Muscle of leg (tissue), 3 donors: ENCODE measurements at regions not wholly inside any gene's neighbourhood (a gene's known extent, or its start where the extent isn't known, plus 50 kb on each side); places are given as distances from the start of the nearest gene placed in this dataset.

Experiments used
- DNase-seq: peaks from one replicate; pipeline ENCODE4 v3.0.0; 2013
- H3K27ac ChIP-seq: one replicate; pipeline ENCODE4 v1.5.1; 2013; ENCODE audit warnings: mild to moderate bottlenecking, low read length, control low read depth
- H3K27me3 ChIP-seq: one replicate; pipeline ENCODE4 v1.6.1; 2013; ENCODE audit warnings: low read length; ENCODE audit not compliant: control insufficient read depth, insufficient read depth
- H3K36me3 ChIP-seq: one replicate; pipeline ENCODE4 v1.6.1; 2013; ENCODE audit warnings: low read length; ENCODE audit not compliant: control insufficient read depth, insufficient read depth
- H3K4me1 ChIP-seq: one replicate; pipeline ENCODE4 v1.6.1; 2013; ENCODE audit warnings: low read length; ENCODE audit not compliant: control insufficient read depth, insufficient read depth
- H3K4me3 ChIP-seq: one replicate; pipeline ENCODE4 v1.5.1; 2013; ENCODE audit warnings: low read length, control low read depth
- H3K9me3 ChIP-seq: replicated peaks from 2 replicates; pipeline ENCODE4 v1.6.1; 2013; ENCODE audit warnings: low read depth, low read length; ENCODE audit not compliant: control insufficient read depth
- WGBS: methylation state at CpG from one replicate; pipeline ENCODE4 v1.1.5; 2013; ENCODE audit warnings: missing lambda C conversion rate; ENCODE audit not compliant: insufficient coverage; 5-methylcytosine and 5-hydroxymethylcytosine counted together

DNA sequence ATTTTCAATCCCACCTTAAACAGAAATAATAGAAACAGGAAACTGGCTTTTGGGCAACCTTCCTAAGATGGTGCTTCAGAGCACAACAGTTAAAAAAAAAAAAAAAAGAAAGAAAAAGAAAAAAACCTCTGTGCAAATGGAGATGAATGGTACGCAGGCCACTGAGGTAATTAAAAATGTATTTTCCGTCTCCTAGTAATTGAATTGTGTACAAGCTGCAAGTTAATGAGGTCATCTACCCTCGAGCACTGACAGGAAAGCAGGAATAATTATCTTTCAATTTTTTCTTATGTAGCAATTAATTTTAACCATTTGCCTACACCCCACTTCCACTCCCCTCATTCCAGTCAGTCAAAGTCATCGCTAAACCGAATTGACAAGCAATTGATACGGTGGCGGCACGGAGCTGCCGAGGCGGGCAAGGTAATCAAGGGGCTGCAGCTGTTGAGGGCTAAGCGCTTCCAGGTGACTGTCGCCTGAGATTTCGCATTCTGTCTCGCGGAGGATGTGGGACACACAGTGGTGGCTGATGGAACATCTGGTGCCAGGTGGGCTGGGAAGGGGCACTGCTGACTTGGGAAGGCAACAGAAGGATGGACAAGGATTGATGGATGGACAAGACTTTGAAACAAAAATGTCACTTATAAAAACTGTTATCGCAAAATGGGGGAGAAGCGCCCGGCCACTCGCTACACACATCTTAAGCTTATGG is 109.4 kb downstream of the RCN1 start:
- DNase-seq = no peak
- Histone ChIP-seq H3K27ac (no peak overlapping the region), H3K36me3 (no peaks in the 10 kb centered on the region), H3K4me1 (no peaks in the 10 kb centered on the region), H3K9me3 (no peaks in the 10 kb centered on the region), H3K27me3 (no peaks in the 10 kb centered on the region), H3K4me3 (no peak overlapping the region)
- 36% methylated on average over 12 of the region's 19 CpGs for WGBS

GRCh38 chr11:32204751-32205150 is 113.9 kb downstream of the RCN1 start:
- Histone ChIP-seq H3K4me3 (no peak overlapping the region), H3K36me3 (no peaks in the 10 kb centered on the region), H3K9me3 (no peaks in the 10 kb centered on the region), H3K27me3 (peaks cover 2% of the 10 kb centered on the region), H3K27ac (no peak overlapping the region), H3K4me1 (no peaks in the 10 kb centered on the region)
- DNase-seq = no peak
- 80% methylated on average over 4 of the region's 5 CpGs for WGBS

DNA sequence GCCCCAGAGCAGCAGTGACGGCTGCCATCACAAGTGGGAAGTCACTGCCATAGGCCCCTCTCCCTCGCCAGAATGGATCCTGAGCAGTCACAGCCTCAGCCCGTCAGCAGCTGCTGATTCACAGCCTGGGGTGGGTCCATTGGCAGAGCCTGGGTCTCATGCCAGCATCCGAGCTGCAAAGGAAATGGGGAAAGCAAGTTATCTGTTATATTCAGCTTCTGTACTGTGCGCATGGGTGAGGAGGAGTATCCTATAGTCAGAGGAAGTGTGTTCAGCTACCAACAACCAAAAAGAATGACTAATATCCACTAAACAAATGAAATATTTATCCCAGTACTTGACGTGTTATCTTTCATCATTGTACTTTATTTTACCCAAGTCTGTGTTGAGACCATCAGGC is 119.7 kb downstream of the RCN1 start:
- peaks cover 2% of the 10 kb centered on the region for H3K27me3 ChIP-seq
- no peak for DNase-seq
- H3K27ac ChIP-seq = no peak overlapping the region
- H3K4me3 ChIP-seq = no peak overlapping the region
- 47% methylated on average over 2 of the region's 6 CpGs for WGBS
- peaks cover 6% of the 10 kb centered on the region for H3K4me1 ChIP-seq
- H3K9me3 ChIP-seq = no peaks in the 10 kb centered on the region
- no peaks in the 10 kb centered on the region for H3K36me3 ChIP-seq

GRCh38 chr11:32213223-32213622 is 122.3 kb downstream of the RCN1 start:
- H3K4me1 ChIP-seq = peaks cover 6% of the 10 kb centered on the region
- peaks cover 2% of the 10 kb centered on the region for H3K27me3 ChIP-seq
- no peaks in the 10 kb centered on the region for H3K9me3 ChIP-seq
- no peak overlapping the region for H3K27ac ChIP-seq
- no peak overlapping the region for H3K4me3 ChIP-seq
- DNase-seq = peak; percentile 38
- 0% methylated on average over 1 of the region's 5 CpGs for WGBS
- H3K36me3 ChIP-seq = no peaks in the 10 kb centered on the region

- H3K36me3 ChIP-seq = no peaks in the 10 kb centered on the region
Observed at GRCh38 chr11:32215157-32215556, 124.3 kb downstream of the RCN1 start.

GRCh38 chr11:32216749-32217148 is 125.9 kb downstream of the RCN1 start:
- no peaks in the 10 kb centered on the region for H3K27me3 ChIP-seq
- H3K4me3 ChIP-seq = no peak overlapping the region
- H3K4me1 ChIP-seq = peaks cover 6% of the 10 kb centered on the region
- 82% methylated on average over 2 of the region's 4 CpGs for WGBS
- no peak for DNase-seq
- H3K9me3 ChIP-seq = no peaks in the 10 kb centered on the region
- no peak overlapping the region for H3K27ac ChIP-seq
- H3K36me3 ChIP-seq = no peaks in the 10 kb centered on the region

More at GRCh38 chr11:32215157-32215556, 124.3 kb downstream of the RCN1 start:
- H3K27me3 ChIP-seq = no peaks in the 10 kb centered on the region
- H3K4me1 ChIP-seq = peaks cover 6% of the 10 kb centered on the region
- H3K27ac ChIP-seq = no peak overlapping the region
- no peak for DNase-seq
- 63% methylated on average over 1 of the region's 1 CpG for WGBS
- H3K4me3 ChIP-seq = no peak overlapping the region
- H3K9me3 ChIP-seq = no peaks in the 10 kb centered on the region

GRCh38 chr11:32219320-32219719 is 128.4 kb downstream of the RCN1 start:
- no peak overlapping the region for H3K4me3 ChIP-seq
- WGBS = 76% methylated on average over 5 of the region's 7 CpGs
- no peak for DNase-seq

GRCh38 chr11:32221476-32222032 is 130.7 kb downstream of the RCN1 start:
- no peak overlapping the region for H3K27ac ChIP-seq
- H3K4me3 ChIP-seq = no peak overlapping the region
- no peaks in the 10 kb centered on the region for H3K27me3 ChIP-seq
- no peaks in the 10 kb centered on the region for H3K36me3 ChIP-seq
- no peaks in the 10 kb centered on the region for H3K9me3 ChIP-seq
- DNase-seq = no peak
- no peaks in the 10 kb centered on the region for H3K4me1 ChIP-seq
- 72% methylated on average over 8 of the region's 14 CpGs for WGBS

More at GRCh38 chr11:32219320-32219719, 128.4 kb downstream of the RCN1 start:
- H3K4me1 ChIP-seq = no peaks in the 10 kb centered on the region
- no peaks in the 10 kb centered on the region for H3K36me3 ChIP-seq
- H3K9me3 ChIP-seq = no peaks in the 10 kb centered on the region
- no peak overlapping the region for H3K27ac ChIP-seq
- H3K27me3 ChIP-seq = no peaks in the 10 kb centered on the region

DNA sequence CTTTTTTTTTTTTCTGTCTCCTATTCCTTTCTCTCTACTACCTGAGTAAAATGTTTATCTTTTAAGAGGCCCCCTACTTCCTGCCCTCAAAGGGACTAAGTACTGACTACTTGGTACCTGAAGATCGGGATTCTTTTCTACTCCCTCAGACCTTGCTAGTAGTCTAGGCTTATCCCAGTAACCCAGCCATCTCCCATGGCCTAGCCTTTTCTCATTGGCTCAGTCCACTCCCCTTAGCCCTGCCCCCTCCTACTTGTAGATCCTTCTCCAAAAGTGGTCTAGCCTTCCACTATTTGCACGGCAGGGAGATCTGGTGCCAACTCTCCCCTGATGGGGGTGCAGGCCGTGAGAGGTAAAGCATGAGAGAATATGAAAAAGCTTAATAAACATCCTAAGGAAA is 133.7 kb downstream of the RCN1 start:
- no peaks in the 10 kb centered on the region for H3K4me1 ChIP-seq
- H3K9me3 ChIP-seq = no peaks in the 10 kb centered on the region
- 64% methylated on average over 1 of the region's 3 CpGs for WGBS
- H3K4me3 ChIP-seq = no peak overlapping the region
- DNase-seq = no peak
- H3K27ac ChIP-seq = no peak overlapping the region
- no peaks in the 10 kb centered on the region for H3K27me3 ChIP-seq
- H3K36me3 ChIP-seq = no peaks in the 10 kb centered on the region

DNA sequence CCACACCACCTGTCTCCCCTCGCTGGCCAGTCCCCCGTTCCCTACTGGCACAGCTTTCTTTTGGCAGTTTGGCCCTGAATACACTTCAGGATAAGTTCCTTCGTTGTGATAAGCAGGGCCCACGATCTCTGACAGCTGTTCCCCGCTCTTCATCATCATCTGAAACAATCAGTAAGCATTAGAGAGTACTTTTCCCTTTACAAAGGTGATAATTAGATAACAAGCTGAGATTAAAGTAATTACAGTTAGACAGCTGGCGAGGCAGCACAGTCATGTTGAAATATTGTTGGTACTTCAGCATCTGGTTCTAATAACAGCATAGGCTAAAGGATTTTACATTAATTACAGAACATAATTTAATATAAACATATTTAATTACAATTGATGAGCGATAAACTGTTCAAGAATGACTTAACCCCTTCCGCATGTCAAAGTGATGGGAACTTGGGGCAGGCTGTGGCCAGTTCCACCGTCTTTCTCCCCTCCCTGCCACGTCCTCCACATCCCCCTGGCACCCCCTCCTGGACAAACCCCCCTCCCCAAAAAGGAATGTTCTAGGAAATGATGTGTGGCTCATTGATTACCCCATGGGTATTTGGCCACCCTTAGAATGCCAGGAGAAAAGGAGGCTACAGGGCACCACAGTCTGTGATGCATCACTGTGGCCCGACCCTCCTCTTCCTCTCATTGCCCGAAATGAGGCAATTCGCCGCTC is 134.9 kb downstream of the RCN1 start:
- H3K4me3 ChIP-seq = no peak overlapping the region
- H3K4me1 ChIP-seq = no peaks in the 10 kb centered on the region
- WGBS = 64% methylated on average over 6 of the region's 14 CpGs
- H3K36me3 ChIP-seq = no peaks in the 10 kb centered on the region
- DNase-seq = no peak
- no peaks in the 10 kb centered on the region for H3K27me3 ChIP-seq
- H3K27ac ChIP-seq = no peak overlapping the region
- no peaks in the 10 kb centered on the region for H3K9me3 ChIP-seq
